Ammon's horn (tissue), 1 donor: ENCODE measurements at regions not wholly inside any gene's neighbourhood (a gene's known extent, or its start where the extent isn't known, plus 50 kb on each side); places are given as distances from the start of the nearest gene placed in this dataset.

Experiments
- DNase-seq: peaks from one replicate; pipeline ENCODE4 v3.0.0-alpha.2; 2016; ENCODE audit warnings: low spot score

DNA sequence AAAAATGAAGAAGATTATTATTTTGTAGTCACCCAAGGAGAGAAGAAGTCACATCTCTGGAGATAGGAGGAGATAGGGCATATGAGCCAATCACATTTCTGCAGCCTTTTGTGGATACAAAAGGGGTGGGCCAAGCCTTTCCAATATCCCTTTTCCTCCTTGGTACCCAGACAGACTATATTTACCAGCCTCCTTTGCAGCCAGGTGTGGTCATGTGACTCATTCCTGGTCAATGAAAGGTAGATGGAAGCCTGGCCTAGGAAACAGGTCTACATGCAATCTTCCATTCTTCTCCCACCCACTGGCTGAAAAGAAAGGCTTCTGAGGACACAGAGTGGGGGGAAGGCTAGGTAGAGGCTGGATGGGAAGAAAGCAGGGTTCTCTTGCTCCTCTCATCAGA lies 58.1 kb upstream of the ERG start:
- DNase-seq: no peak

GRCh38 chr21:38561205-38561604 lies 62.9 kb upstream of the ERG start:
- DNase-seq: no peak

DNA sequence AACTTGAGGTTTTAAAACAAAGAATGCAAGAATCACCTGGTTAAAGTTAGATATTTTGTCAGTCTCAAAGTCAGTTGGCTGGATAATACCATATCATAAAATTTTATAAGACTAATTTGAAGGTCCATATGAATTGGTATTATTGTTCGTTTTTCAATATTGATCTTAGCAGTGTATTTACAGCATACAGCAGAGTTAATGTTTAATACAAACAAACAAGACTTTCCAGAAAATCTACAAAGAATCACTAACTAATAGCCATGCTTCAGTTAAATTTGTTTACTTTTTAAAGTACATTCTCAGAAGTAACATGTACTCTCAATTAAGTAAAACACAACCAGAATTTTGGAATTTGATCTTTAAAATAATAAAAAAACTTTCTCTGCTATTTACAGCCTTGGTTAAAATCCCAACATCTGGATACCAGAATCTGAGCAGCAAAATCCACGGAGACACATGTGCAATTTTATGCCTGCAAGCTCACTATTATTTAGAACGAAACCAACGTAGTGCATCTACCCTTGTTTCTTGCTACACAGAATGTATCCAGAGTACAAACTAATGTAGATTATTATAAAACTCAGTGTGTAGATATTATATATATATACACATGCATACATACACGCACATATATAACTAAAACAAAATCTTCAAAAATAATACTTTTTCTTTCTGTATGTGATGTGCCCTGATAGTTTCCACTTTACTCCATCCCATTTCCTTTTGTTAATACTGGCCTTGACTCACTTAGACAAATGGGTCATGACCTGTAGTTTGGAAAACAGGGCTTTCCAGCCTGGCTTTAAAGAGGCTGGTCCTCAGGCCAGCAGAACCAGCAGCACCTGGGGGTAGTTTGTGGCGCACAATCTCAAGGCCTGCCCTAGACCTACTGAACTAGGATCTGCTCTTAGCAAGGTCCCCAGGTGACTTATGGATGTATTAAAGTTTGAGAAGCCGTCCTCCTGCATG lies 63.6 kb upstream of the ERG start:
- no peak for DNase-seq

DNA sequence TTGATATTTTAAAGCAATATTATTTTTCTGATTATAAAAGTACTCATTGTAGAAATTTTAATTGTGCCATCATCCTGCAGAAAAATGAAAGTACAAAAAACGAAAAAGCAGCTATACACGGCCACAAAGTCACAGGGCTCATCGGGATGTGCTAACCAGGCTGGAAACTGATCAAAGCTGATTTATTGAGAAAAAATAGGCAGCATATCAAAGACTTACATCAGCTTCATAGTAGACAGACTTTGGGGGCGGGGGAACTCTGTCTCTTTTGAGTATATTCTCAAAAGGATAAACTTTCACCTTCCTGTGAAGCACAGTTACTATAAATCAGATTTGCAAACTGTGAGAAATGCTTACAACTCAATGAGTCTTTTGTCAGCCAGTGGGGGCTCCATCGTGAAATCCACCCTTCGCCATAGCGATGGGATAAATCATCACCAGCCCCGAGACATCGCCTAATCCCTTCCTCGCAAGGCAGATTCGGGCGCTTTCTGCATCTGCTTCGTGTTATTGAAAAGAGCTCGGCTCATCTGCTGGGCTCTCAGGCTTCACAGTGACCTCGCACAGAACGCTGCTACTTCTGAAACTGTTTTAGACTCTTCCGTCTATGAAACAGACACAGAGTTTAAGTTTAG lies 69.2 kb upstream of the ERG start:
- DNase-seq: peak; percentile 13

DNA sequence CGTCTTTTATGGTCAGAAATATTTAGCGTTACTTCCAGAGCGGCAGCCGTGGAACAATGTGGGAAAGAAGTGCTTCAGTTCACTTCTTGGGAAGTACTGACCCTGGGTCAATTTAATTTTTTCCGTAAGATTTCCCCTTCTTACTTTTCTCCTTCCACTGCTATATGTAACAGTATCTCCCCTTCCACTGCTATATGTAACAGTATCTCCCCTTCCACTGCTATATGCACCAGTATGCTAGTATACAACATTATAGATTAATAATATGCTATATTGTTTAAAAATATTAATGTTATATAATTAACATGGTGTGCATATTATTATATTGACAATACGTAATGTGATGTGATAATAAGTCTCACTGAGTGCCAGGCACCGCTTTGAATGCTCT lies 69.7 kb upstream of the ERG start:
- DNase-seq: no peak

DNA sequence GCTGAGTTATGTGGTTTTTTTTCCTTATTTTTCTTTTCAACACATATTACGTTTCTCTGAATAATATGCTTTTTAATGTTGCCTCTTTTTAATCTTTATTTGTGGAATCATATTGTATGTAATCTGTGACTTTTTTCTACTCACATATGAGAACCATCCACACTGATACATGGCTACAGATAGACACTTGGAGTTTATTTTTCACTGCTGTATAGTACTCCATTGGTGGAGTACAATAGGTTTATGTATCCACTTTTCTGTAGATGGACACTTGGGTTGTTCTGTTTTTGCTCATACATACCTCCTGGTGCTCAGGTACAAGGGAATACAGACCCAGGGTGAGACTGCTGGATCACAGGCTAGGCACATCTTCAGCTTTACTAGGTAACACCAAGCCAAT lies 71.5 kb upstream of the ERG start:
- DNase-seq: no peak

DNA sequence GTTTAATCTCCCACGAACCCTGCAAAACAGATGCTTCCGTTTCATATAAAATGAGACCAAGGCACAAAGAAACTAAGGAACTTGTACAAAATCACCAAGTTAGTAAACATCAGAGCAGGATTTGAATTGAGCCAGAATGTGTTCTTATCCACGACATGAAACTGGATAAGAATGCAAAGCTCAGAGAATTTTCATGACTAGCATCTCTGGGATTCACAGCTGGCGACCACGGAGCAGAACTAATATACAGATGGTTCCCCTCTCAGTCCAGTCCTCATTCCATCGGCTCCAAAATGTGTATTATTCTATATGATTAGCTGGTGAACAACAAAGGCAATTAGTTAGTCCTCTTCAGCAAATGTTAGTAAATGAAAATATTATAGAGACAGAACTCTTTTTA lies 72.3 kb upstream of the ERG start:
- no peak for DNase-seq

DNA sequence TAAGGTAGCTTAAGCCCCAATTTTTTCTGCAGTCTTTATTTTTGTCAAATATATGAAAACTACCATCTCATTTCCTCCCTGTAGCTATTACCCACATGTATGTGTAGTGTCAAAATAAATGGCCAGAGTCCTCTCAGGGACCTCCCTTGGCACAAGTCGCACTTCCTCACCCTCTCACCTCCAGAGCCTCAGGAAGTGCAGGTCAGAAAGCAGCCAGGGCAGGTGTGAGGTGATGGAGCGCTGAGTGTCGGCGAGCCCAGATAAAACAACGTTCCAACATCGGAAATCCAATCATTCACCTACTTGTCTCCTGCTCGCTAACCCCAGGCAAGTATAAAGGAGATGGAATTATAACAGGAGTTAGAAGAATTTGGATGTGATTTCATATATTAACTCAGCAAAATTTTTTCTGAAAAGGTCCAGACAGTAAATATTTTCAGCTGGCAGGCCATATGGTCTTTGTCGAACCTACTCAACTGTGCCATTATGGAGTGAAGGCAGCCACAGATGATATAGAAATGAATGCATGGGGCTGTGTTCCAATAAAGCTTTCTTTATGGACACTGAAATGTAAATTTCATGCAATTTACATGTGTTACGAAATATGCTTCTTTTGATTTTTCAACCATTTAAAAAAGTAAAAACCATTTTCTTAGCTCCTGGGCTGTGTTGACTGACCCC lies 76.8 kb upstream of the ERG start:
- DNase-seq: no peak

DNA sequence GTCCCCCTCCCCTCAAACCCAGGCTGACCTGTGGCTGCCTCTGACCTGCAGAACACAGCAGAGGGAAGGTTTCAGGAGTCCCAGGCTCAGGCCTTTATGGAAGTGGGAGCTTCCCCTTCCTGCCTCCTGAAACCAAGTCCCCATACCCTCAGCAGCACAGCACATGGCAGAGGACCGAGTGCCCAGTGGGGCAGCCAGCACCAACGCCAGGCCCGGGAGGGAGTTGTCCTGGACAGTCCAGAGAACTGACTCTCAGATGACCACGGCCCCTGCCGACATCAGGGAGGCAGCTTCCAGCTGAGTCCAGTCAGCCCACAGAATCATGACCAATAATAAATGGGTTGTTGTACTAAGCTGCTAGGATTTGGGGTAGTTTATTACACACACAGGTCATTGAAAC lies 79.6 kb upstream of the ERG start:
- no peak for DNase-seq

DNA sequence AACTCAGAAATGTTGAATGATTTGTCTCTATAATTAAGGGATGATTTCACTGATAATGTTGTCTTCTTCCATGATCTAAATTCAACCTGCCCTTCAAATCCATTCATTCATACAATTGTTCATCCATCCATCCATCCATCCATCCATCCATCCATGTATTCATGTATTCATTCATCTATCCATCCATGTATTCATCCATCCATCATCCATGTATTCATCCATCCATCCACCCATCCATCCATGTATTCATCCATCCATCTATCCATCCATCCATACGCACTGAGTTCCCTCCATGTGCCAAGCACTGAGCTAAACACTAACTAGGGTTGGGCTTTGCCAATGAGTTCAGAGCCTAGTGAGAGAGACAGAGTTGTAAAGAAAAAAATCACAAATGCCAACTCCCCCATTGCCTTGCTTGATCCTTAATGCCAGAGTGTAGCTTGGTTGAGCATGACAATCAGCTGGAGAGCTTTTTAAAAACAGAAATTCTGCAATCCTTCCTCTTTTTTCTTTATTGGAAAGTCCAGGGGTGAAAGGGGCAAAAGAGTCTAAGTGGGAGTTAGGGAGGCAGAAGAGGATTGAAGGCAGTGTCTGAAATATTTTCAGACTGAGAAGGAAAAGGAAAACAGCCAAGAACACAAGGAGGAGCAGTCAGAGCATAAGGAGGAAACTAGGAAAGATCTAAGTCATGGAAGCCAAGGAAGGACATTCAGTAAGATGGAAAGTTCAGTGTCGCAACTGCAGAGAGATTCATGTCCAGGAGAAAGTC lies 92.4 kb upstream of the ERG start:
- no peak for DNase-seq

DNA sequence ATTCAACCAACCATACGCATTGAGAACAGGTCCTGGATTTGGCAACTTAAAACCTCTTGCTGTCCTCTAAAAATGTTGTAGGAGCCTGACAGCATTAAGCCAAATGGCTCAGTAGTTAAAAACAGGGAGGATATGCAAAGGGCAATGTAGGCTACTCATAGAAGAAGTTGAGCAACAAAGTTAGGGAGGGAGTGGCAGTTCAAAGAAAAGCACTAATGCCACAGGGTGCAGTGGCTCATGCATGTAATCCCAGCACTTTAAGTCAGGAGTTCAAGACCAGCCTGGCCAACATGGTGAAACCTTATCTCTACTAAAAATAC lies 92.9 kb upstream of the ERG start:
- no peak for DNase-seq

- DNase-seq: no peak
These were observed 98.2 kb upstream of the ERG start for GRCh38 chr21:38596264-38597042.

DNA sequence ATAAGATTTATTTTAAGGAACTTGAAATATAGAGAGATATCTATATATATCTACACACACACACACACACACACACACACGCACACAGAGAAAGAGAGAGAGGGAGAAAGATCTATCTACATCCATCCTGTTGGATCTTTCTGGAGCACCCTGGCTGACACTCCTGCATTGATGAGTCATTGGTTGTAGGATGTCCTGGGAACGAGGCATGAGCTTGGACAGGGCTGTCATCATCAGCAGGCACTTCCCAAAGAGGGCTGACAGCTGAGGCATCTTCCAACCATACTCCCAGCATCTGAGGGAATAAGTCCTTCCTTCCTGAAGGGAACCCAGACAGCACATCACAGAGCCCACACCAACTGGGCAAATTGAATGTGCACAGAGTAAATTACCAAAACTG lies 99.1 kb upstream of the ERG start:
- no peak for DNase-seq

DNA sequence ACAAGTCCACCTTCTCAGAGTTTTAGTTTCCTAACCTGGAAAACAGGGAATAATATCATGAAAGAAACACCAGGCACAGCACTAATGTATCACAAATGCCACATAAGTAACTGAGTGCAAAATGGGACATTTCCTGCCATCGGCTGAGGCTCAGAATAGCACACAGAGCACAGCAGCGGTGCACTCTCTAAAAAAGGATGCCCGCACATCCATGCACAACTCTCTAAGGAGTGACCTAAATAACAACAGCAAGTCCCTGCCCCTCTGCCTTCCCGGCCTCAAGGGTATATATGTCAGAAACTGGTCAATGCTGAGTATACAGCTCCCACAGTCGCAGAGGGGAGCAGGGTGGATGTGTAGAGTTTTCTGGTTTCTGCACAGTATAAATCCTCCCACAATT lies 100.1 kb upstream of the ERG start:
- no peak for DNase-seq

DNA sequence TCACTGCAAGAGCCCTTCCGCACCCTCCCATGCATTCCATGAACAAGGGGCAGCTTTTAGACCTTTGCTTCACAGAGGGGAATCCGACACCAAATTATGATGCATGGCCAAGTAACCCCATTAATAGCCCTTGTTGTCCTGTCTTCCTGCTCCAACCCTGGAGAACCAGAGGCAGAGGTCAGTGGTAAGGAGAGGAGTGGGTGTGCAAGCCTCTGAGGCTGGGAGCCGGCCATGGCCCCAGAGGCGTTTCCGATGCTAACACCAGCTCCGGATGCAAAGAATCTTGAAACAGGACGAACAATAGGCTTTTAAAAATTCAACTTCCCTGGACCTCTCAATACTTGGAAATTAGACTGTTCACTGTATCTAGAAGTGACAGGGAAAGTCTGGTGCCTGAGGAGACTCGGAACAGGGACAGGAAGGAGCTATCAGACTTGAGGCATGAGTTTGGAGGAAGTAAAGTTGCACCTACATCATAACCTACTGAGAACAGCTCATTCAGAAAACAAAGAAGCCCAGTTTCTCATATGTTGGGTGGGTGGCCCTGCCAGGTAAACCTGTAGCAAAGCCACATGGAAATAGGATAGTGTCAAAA lies 101.2 kb upstream of the ERG start:
- no peak for DNase-seq

DNA sequence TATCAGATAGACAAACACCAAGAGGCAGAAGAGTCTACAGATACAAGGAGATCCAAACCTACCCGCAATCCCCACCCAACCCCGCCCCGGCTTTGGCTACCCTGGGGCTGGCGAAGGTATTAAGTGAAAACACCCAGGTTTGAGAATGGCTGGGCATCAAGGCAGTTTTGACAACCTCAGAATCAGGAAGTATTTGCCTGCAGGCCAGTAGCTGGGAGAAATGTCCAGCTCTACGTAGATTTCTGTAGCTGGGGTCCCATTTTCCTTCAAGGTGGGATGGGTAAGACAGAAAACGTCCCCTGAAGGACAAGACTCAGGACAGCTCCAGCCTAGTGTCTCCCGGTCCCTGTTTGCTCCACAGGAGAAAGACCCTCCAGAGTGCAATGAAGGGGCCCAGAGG lies 101.8 kb upstream of the ERG start:
- no peak for DNase-seq

DNA sequence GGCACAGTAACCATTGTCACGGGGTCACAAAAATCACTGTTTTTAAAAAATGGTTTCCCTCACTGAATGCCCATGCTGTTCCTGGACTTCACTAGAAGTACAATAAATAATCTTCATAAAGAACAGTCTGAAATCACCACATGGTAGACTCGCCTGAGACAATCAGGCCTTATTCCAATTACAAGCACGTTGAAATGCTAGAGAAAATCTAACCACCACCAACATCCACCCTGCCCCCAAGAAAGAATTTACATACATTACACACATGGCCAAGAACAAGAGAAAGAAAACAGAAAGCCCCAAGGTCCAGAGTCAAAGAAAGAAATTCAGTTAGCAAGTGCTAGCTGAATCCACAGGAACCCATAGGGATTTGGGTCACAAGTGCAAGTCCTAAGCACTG lies 107.0 kb upstream of the ERG start:
- no peak for DNase-seq

DNA sequence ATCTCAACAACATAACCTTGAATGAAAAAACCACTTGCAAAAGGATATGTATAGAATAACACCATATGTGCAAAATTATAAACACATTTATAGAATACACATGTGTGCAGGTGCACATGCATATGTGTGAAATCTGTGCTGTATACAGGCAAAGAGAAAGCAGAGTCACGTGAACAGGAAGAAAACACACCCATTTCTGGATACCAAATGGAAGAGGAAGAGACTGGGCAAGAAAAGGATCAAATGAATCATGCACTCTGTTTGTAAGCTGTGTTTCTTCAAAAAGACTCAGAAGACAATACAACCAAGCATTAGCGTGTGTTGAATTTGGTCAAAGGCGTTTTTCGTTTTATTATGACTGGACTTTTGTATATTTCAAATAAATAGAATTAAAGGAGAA lies 111.3 kb upstream of the ERG start:
- DNase-seq: no peak

DNA sequence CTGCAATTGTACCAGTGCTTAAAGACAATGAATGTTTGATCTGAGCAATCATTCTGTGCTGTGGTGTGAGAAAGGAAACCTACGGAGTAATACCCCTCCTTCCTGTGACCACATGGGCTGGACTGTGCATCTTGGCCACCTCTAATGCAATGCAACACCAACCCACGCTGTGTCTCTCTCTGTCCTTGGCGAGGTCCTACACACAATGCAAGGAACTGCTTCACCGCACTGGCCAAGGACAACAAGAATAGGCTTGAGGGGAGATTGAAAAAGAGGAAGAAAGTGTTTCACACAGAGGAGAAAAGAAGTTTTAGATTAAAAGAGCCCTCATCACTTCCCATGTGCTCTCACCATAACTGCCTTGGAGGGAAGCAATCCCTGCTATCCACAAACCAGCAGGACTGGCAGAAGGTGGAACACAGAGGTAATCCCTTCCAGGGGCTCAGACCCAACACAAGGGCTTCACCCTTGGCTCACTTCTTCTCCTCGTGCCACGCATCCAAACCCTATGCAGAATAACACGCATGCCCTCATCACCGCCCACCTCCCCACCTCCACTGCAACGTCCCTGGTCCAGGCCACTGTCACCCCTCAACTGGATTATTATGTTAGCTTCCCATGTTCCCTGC lies 112.5 kb upstream of the ERG start:
- no peak for DNase-seq

DNA sequence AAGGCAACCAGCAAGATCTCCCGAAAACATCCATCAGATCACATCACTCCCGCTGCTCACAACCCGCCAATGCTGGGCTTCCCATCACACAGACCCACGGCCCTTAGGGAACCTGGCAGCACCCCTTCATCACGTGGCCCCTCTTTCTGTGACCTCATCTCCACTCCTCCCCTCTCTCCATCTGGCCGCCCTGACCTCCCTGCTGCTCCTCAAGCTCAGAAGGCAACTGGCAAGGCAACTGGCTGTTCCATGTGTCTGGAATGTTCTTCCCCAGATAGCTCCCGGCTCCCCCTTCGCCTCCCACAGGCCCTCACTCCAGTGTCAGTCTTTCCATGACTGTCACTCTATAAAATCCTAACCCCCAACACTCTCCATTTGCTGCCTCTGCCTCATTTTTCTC lies 113.0 kb upstream of the ERG start:
- DNase-seq: no peak

- DNase-seq: no peak
These were observed 115.4 kb upstream of the ERG start for GRCh38 chr21:38613686-38614085.
